Fibroblast of skin of left biceps (primary cell): ENCODE measurements at regions not wholly inside any gene's neighbourhood (a gene's known extent, or its start where the extent isn't known, plus 50 kb on each side); places are given as distances from the start of the nearest gene placed in this dataset.
"Not testable (repeated sequence)": the region's sequence is repeated elsewhere in the genome, so short reads cannot be mapped to it uniquely, and the experiment has no call there.

Source experiments
- DNase-seq, 2 experiments: peaks; one replicate each; pipeline ENCODE4 v3.0.0-alpha.2; 2013; ENCODE audit warnings: low read depth in 2 of 2

GRCh38 chr9:36462245-36462644 is 62.2 kb upstream of the RNF38 start:
- no peak for DNase-seq

- DNase-seq: no peak
These were observed 61.3 kb upstream of the RNF38 start for GRCh38 chr9:36461323-36461722.

GRCh38 chr9:36458430-36458915 is 58.4 kb upstream of the RNF38 start:
- not testable (repeated sequence) for DNase-seq

- DNase-seq: no peak
These were observed 57.9 kb upstream of the RNF38 start for GRCh38 chr9:36457836-36458429.

- DNase-seq: no peak
These were observed 56.5 kb upstream of the RNF38 start for GRCh38 chr9:36456480-36457065.

GRCh38 chr9:36451949-36452348 is 51.9 kb upstream of the RNF38 start:
- DNase-seq: no peak

- peak; percentile 5 to 8 for DNase-seq
These were observed 50.2 kb upstream of the RNF38 start for GRCh38 chr9:36450110-36450732.
